Central memory CD4-positive, alpha-beta T cell (primary cell): ENCODE measurements at regions not wholly inside any gene's neighbourhood (a gene's known extent, or its start where the extent isn't known, plus 50 kb on each side); places are given as distances from the start of the nearest gene placed in this dataset.

Experiments
- DNase-seq: peaks from one replicate; pipeline ENCODE4 v3.0.0; 2022

- DNase-seq = no peak
Measured at GRCh38 chr5:96157841-96158291, 196.2 kb upstream of the ELL2 start.

GRCh38 chr5:96157077-96157780 is 195.6 kb upstream of the ELL2 start:
- DNase-seq = no peak

GRCh38 chr5:96155147-96155546 is 193.5 kb upstream of the ELL2 start:
- DNase-seq = no peak

GRCh38 chr5:96151891-96152290 is 190.2 kb upstream of the ELL2 start:
- DNase-seq = no peak

- no peak for DNase-seq
Measured at GRCh38 chr5:96150007-96150406, 188.4 kb upstream of the ELL2 start.

GRCh38 chr5:96149546-96149945 is 187.9 kb upstream of the ELL2 start:
- DNase-seq = no peak

GRCh38 chr5:96149021-96149420 is 187.4 kb upstream of the ELL2 start:
- DNase-seq = no peak

- DNase-seq = no peak
Measured at GRCh38 chr5:96148376-96148775, 186.7 kb upstream of the ELL2 start.

- no peak for DNase-seq
Measured at GRCh38 chr5:96147866-96148265, 186.2 kb upstream of the ELL2 start.

GRCh38 chr5:96146675-96147074 is 185.0 kb upstream of the ELL2 start:
- DNase-seq = no peak

GRCh38 chr5:96144289-96144688 is 182.6 kb upstream of the ELL2 start:
- no peak for DNase-seq

- DNase-seq = no peak
Measured at GRCh38 chr5:96143450-96143849, 181.8 kb upstream of the ELL2 start.

GRCh38 chr5:96142786-96143434 is 181.3 kb upstream of the ELL2 start:
- DNase-seq = no peak

GRCh38 chr5:96142184-96142781 is 180.6 kb upstream of the ELL2 start:
- DNase-seq = no peak

- no peak for DNase-seq
Measured at GRCh38 chr5:96141749-96142148, 180.1 kb upstream of the ELL2 start.

GRCh38 chr5:96140496-96140895 is 178.8 kb upstream of the ELL2 start:
- DNase-seq = no peak

- DNase-seq = no peak
Measured at GRCh38 chr5:96140084-96140483, 178.4 kb upstream of the ELL2 start.

- DNase-seq = no peak
Measured at GRCh38 chr5:96134886-96135285, 173.2 kb upstream of the ELL2 start.

GRCh38 chr5:96133341-96134079 is 171.9 kb upstream of the ELL2 start:
- no peak for DNase-seq

GRCh38 chr5:96129276-96129675 is 167.6 kb upstream of the ELL2 start:
- no peak for DNase-seq

- DNase-seq = no peak
Measured at GRCh38 chr5:96128204-96128864, 166.7 kb upstream of the ELL2 start.

- no peak for DNase-seq
Measured at GRCh38 chr5:96127538-96127937, 165.9 kb upstream of the ELL2 start.
